ENCODE measurements at regions not wholly inside any gene's neighbourhood (a gene's known extent, or its start where the extent isn't known, plus 50 kb on each side); places are given as distances from the start of the nearest gene placed in this dataset.

DNA sequence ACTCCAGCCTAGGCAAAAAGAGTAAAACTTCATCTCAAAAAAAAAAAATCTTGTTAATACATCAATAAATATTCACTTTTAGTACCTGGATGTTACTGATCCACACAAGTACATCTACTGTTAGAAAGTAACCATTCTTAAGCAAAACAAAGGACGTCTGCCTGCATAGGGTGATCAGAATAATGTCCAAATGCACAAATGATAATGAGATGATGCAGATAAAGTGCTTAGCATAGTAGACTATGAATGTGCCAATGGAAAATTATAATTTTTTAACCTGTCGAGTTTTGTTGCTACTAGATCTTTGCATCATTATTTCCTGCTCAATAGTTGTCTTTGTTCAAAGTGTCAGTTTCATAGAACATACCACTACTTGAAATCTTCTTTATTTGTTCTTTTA is 109.6 kb upstream of the IMMP2L start:
- Histone ChIP-seq H3K14ac (replicated peaks; ENCODE audit: low read depth, low read length) (no peak overlapping the region), H3K4me3 (ENCODE audit: insufficient read depth, low read depth, low read length) (no peak overlapping the region), H3K4me1 (ENCODE audit: control insufficient read depth, insufficient read depth, low read length) (no peaks in the 10 kb centered on the region), H3K27ac (ENCODE audit: insufficient read depth, low read length) (no peak overlapping the region), H3K36me3 (ENCODE audit: control insufficient read depth, insufficient read depth, low read length) (no peaks in the 10 kb centered on the region), H4K20me1 (ENCODE audit: insufficient read depth, low read length) (no peaks in the 10 kb centered on the region), H3K4ac (ENCODE audit: low read depth, low read length) (no peak overlapping the region), H2AK9ac (replicated peaks; ENCODE audit: low read depth, low read length, poor library complexity) (no peak overlapping the region), H3K56ac (ENCODE audit: extremely low read depth, insufficient read depth, low read length) (no peak overlapping the region), H3K4me2 (ENCODE audit: low read depth, low read length) (no peak overlapping the region), H3K23ac (ENCODE audit: low read depth, low read length) (no peak overlapping the region), H2AK5ac (ENCODE audit: low read depth, low read length) (no peak overlapping the region), H4K5ac (ENCODE audit: low read depth, low read length) (no peak overlapping the region), H2BK120ac (ENCODE audit: low read depth, low read length) (no peak overlapping the region), H3K27me3 (ENCODE audit: control insufficient read depth, insufficient read depth, low read length) (no peaks in the 10 kb centered on the region), H3K9ac (ENCODE audit: low read depth, low read length) (no peak overlapping the region), H4K8ac (ENCODE audit: low read depth in 2 of 2, low read length in 2 of 2) (no peak overlapping the region), H3K9me3 (ENCODE audit: control insufficient read depth, insufficient read depth, low read length) (no peaks in the 10 kb centered on the region), H2BK5ac (ENCODE audit: low read depth, low read length, poor library complexity, severe bottlenecking) (no peak overlapping the region), H3K9me1 (ENCODE audit: insufficient read depth, low read length) (no peaks in the 10 kb centered on the region), H2AFZ (replicated peaks; ENCODE audit: low read length, poor library complexity) (no peak overlapping the region), H4K91ac (ENCODE audit: insufficient read depth, low read depth, low read length) (no peak overlapping the region), H3K79me1 (ENCODE audit: low read depth in 1 of 2, low read length in 2 of 2) (no peaks in the 10 kb centered on the region), H2BK20ac (ENCODE audit: low read depth, low read length) (no peak overlapping the region), H3K18ac (ENCODE audit: low read depth, low read length) (no peak overlapping the region), H2BK15ac (ENCODE audit: low read depth, low read length) (no peak overlapping the region)
- dilution Hi-C loops (cut with HindIII; ENCODE audit: low sequenced_read_pairs, unreplicated experiment) (no loop called here), in situ Hi-C loops (cut with MboI; ENCODE audit: low sequenced_read_pairs) (no loop called here), intact Hi-C loops (cut with micrococcal nuclease) (no loop called here)
- POLR2A ChIA-PET (ENCODE audit: unreplicated experiment) = no interaction called here
- DNase-seq = no peak
- no TSS peak for BruUV-seq (replicated peaks)
- no CpG with 5 or more reads among the region's 2 CpGs for WGBS, 2 experiments (ENCODE audit: extremely low coverage in 2 of 2, insufficient read length in 1 of 2)
- CTCF ChIA-PET = no interaction called here
- no peak for TF ChIP-seq POLR2A (IDR thresholded peaks at IDR 0.05; ENCODE audit: low read depth, low read length)
- TF ChIP-seq RAD21 (IDR thresholded peaks at IDR 0.05; ENCODE audit: low read length) = no peak
- no peak for ATAC-seq (ENCODE audit: low read depth)

Measured in IMR-90 (cell line).